ENCODE measurements at regions not wholly inside any gene's neighbourhood (a gene's known extent, or its start where the extent isn't known, plus 50 kb on each side); places are given as distances from the start of the nearest gene placed in this dataset.
A peak's percentile ranks its signal among the peaks of the same experiment; 100 is the strongest.
"Not testable (repeated sequence)": the region's sequence is repeated elsewhere in the genome, so short reads cannot be mapped to it uniquely, and the experiment has no call there.

- DNase-seq (ENCODE audit: low read depth): peak; percentile 24
Measured at GRCh38 chr4:147160908-147161513, 215.3 kb upstream of the TTC29 start.

- no peak for DNase-seq (ENCODE audit: low read depth)
Measured at GRCh38 chr4:147163311-147163710, 217.6 kb upstream of the TTC29 start.

GRCh38 chr4:147168200-147168599, 222.5 kb upstream of the TTC29 start:
- DNase-seq (ENCODE audit: low read depth): not testable (repeated sequence)

- no peak for DNase-seq (ENCODE audit: low read depth)
Measured at GRCh38 chr4:147173322-147173721, 227.7 kb upstream of the TTC29 start.

- no peak for DNase-seq (ENCODE audit: low read depth)
Measured at GRCh38 chr4:147173797-147174432, 228.3 kb upstream of the TTC29 start.

GRCh38 chr4:147174591-147174990, 228.9 kb upstream of the TTC29 start:
- DNase-seq (ENCODE audit: low read depth): no peak

- no peak for DNase-seq (ENCODE audit: low read depth)
Measured at GRCh38 chr4:147175460-147176025, 229.9 kb upstream of the TTC29 start.

- DNase-seq (ENCODE audit: low read depth): no peak
Measured at GRCh38 chr4:147182041-147182440, 236.4 kb upstream of the TTC29 start.

- DNase-seq (ENCODE audit: low read depth): no peak
Measured at GRCh38 chr4:147192679-147193078, 247.0 kb upstream of the TTC29 start.

GRCh38 chr4:147194114-147194513, 248.4 kb upstream of the TTC29 start:
- DNase-seq (ENCODE audit: low read depth): no peak

- no peak for DNase-seq (ENCODE audit: low read depth)
Measured at GRCh38 chr4:147194604-147195003, 248.9 kb upstream of the TTC29 start.

- no peak for DNase-seq (ENCODE audit: low read depth)
Measured at GRCh38 chr4:147195386-147195785, 249.7 kb upstream of the TTC29 start.

- DNase-seq (ENCODE audit: low read depth): no peak
Measured at GRCh38 chr4:147198411-147199051, 252.9 kb upstream of the TTC29 start.

- no peak for DNase-seq (ENCODE audit: low read depth)
Measured at GRCh38 chr4:147201016-147201415, 255.4 kb upstream of the TTC29 start.

GRCh38 chr4:147206807-147207206, 261.1 kb upstream of the TTC29 start:
- no peak for DNase-seq (ENCODE audit: low read depth)

GRCh38 chr4:147207911-147208310, 262.2 kb upstream of the TTC29 start:
- no peak for DNase-seq (ENCODE audit: low read depth)

- no peak for DNase-seq (ENCODE audit: low read depth)
Measured at GRCh38 chr4:147217655-147218054, 263.2 kb upstream of the EDNRA start.

- DNase-seq (ENCODE audit: low read depth): no peak
Measured at GRCh38 chr4:147219145-147219544, 261.8 kb upstream of the EDNRA start.

GRCh38 chr4:147220833-147221232, 260.1 kb upstream of the EDNRA start:
- no peak for DNase-seq (ENCODE audit: low read depth)

- DNase-seq (ENCODE audit: low read depth): no peak
Measured at GRCh38 chr4:147222906-147223305, 258.0 kb upstream of the EDNRA start.

GRCh38 chr4:147223576-147223975, 257.3 kb upstream of the EDNRA start:
- no peak for DNase-seq (ENCODE audit: low read depth)

GRCh38 chr4:147236806-147237205, 244.1 kb upstream of the EDNRA start:
- DNase-seq (ENCODE audit: low read depth): no peak

GRCh38 chr4:147244786-147245185, 236.1 kb upstream of the EDNRA start:
- DNase-seq (ENCODE audit: low read depth): no peak

Measured in CMK (cell line).